Endothelial cell (in vitro differentiated cells): ENCODE measurements at regions not wholly inside any gene's neighbourhood (a gene's known extent, or its start where the extent isn't known, plus 50 kb on each side); places are given as distances from the start of the nearest gene placed in this dataset.

Source experiments
- DNase-seq: peaks from one replicate; pipeline ENCODE4 v3.0.0; 2021; ENCODE audit warnings: low spot score
- H3K27ac Mint-ChIP-seq: one replicate; pipeline ENCODE4 v1.8.0; 2021; ENCODE audit warnings: mixed read lengths, inconsistent platforms; ENCODE audit not compliant: unreplicated experiment
- H3K27me3 Mint-ChIP-seq: one replicate; pipeline ENCODE4 v1.8.0; 2021; ENCODE audit warnings: mild to moderate bottlenecking, moderate library complexity, mixed read lengths, inconsistent platforms; ENCODE audit not compliant: unreplicated experiment
- H3K36me3 Mint-ChIP-seq: one replicate; pipeline ENCODE4 v1.8.0; 2021; ENCODE audit warnings: mild to moderate bottlenecking, low read depth, mixed read lengths, inconsistent platforms; ENCODE audit not compliant: unreplicated experiment
- H3K4me1 Mint-ChIP-seq: one replicate; pipeline ENCODE4 v1.8.0; 2021; ENCODE audit warnings: mild to moderate bottlenecking, mixed read lengths, inconsistent platforms; ENCODE audit not compliant: unreplicated experiment
- H3K4me3 Mint-ChIP-seq: one replicate; pipeline ENCODE4 v1.8.0; 2021; ENCODE audit warnings: mild to moderate bottlenecking, mixed read lengths, inconsistent platforms; ENCODE audit not compliant: unreplicated experiment
- H3K9me3 Mint-ChIP-seq: one replicate; pipeline ENCODE4 v1.8.0; 2021; ENCODE audit warnings: mixed read lengths, inconsistent platforms; ENCODE audit not compliant: unreplicated experiment
- TF ChIP-seq, protein P1 (sequence below): fragments of 200-600 bp; sonication (generic); IDR thresholded peaks from one replicate; pipeline ENCODE4 v1.5.0; 2021; ENCODE audit warnings: antibody characterized with exemption; ENCODE audit not compliant: unreplicated experiment

DNA sequence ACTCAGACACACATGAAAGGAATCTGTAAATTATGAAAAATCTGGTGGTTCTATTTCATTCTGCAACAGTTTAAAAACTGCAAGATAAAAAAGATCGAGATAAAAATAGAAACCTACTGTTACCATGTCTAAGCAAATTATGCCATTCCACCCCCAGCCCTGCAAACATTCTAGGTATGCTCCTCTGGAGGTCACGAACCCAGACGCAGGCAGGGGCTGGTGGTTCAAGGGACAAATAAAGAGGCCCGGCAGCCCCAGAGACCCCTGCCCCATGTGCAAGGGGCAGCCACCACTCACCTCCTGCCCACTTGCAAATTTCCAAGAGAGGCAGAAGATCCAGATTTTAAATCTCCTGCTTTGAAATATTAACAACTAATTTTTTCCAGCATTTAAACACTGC lies 210.5 kb downstream of the ANAPC1 start:
- Mint-ChIP-seq H3K27me3 (no peaks in the 10 kb centered on the region), H3K4me1 (peaks cover 2% of the 10 kb centered on the region), H3K9me3 (peaks cover 9% of the 10 kb centered on the region), H3K36me3 (peaks cover 4% of the 10 kb centered on the region), H3K4me3 (no peak overlapping the region), H3K27ac (no peak overlapping the region)
- no peak for DNase-seq
- TF ChIP-seq, protein P1, sequence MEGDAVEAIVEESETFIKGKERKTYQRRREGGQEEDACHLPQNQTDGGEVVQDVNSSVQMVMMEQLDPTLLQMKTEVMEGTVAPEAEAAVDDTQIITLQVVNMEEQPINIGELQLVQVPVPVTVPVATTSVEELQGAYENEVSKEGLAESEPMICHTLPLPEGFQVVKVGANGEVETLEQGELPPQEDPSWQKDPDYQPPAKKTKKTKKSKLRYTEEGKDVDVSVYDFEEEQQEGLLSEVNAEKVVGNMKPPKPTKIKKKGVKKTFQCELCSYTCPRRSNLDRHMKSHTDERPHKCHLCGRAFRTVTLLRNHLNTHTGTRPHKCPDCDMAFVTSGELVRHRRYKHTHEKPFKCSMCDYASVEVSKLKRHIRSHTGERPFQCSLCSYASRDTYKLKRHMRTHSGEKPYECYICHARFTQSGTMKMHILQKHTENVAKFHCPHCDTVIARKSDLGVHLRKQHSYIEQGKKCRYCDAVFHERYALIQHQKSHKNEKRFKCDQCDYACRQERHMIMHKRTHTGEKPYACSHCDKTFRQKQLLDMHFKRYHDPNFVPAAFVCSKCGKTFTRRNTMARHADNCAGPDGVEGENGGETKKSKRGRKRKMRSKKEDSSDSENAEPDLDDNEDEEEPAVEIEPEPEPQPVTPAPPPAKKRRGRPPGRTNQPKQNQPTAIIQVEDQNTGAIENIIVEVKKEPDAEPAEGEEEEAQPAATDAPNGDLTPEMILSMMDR = no peak

DNA sequence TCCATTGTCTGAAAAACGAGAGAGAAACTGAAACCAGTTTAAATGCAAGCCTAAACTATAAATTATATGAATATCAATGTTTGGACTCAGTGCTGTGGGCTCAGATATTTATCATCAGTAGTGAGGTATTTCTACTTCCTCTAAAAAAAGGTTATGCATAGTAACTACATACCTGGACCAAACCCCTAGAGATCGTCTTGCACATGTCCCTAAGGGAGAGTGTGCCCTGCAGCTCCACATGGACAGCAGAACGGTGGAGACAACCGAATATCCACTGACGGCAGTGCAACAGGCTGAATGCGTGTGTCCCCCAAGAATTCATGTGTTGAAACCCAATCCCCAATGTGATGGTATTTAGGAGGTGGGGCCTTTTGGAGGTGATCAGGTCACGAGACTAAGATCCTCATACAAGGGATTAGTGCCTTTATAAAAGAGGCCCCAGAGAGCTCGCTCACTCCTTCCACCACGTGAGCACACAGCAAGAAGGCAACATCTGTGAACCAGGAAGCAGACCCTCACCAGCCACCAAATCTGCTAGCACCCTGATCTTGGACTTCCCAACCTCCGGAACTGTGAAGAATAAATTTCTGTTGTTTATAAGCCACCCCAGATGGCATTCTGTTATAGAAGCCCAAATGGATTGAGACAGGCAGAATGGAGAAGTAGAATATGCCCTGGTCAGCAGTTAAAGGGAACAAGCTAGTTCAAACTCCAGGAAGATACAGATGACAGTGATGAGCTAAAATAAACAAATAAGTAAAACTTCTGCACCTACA lies 208.4 kb downstream of the ANAPC1 start:
- no peak for DNase-seq
- H3K36me3 Mint-ChIP-seq = no peaks in the 10 kb centered on the region
- no peak overlapping the region for H3K27ac Mint-ChIP-seq
- peaks cover 4% of the 10 kb centered on the region for H3K9me3 Mint-ChIP-seq
- peaks cover 2% of the 10 kb centered on the region for H3K4me1 Mint-ChIP-seq
- TF ChIP-seq, protein P1 = no peak
- no peak overlapping the region for H3K4me3 Mint-ChIP-seq
- no peaks in the 10 kb centered on the region for H3K27me3 Mint-ChIP-seq

DNA sequence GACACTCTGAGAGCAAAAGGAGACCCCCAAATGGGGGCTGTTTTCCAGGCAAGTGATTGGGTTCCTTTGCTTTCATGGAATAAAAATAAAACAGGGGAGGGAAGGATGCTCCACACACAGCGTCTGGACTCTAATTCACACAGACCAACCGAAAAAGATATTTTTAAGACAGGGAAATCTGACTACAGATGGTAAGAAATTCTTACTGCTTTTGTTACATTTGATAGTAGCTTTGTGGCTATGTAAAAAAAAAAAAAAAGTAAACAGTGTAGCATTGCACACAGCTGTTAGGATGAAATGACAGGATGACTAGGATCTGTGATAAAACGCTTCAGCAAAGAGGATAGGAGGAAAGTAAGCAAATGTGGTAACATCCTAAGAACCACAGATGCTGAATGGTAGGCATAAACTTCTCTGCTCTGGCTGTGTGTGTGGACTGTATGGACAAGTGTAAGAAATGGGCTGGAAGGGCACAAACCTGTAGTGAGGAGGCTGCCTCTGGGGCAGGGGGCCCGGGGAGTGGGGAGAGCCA lies 207.6 kb downstream of the ANAPC1 start:
- no peaks in the 10 kb centered on the region for H3K36me3 Mint-ChIP-seq
- H3K4me3 Mint-ChIP-seq = no peak overlapping the region
- no peak overlapping the region for H3K27ac Mint-ChIP-seq
- no peaks in the 10 kb centered on the region for H3K27me3 Mint-ChIP-seq
- peaks cover 2% of the 10 kb centered on the region for H3K4me1 Mint-ChIP-seq
- no peak for DNase-seq
- TF ChIP-seq, protein P1 = no peak
- H3K9me3 Mint-ChIP-seq = peaks cover 4% of the 10 kb centered on the region

DNA sequence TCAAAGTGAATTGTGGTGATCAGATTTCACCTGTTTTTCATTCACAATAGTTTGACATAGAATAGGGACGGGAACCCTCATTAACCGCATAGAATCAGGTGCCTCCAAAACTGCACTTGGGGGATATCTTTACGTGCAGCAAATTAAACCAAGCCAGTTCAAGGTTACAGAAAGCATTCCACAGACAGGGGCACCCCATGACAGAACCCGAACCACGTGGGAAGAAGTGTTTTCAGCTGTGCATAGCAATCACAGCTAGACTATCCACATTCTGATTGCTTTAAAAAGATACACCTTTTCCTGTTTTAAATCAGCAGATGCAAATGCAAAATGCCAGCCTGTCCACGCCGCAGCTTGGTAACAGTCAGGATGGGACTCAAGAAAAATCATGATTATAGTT lies 205.8 kb downstream of the ANAPC1 start:
- TF ChIP-seq, protein P1 = no peak
- Mint-ChIP-seq H3K27ac (no peak overlapping the region), H3K4me1 (peaks cover 2% of the 10 kb centered on the region), H3K36me3 (no peaks in the 10 kb centered on the region), H3K27me3 (no peaks in the 10 kb centered on the region), H3K4me3 (no peak overlapping the region), H3K9me3 (peaks cover 4% of the 10 kb centered on the region)
- no peak for DNase-seq

DNA sequence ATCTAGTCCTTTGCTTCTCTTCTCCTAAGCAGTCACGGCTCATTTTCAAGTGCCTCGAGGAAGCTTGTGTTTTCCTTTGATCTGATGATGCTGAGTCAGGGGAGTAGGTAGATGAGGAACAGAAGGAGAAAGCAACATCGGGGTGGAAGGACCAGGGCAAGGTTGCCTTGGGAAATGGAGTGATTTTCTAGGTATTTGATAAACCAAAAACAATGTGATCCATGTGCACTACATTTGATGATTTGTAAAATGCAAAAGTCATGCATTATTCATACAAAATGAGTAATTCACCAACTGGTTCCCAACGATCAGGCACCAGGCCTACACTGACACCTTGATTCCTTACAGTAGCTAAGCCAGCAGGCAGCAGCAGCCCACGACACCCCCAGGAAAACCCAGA lies 205.3 kb downstream of the ANAPC1 start:
- Mint-ChIP-seq H3K27ac (no peak overlapping the region), H3K9me3 (peaks cover 4% of the 10 kb centered on the region), H3K36me3 (no peaks in the 10 kb centered on the region), H3K4me1 (peaks cover 2% of the 10 kb centered on the region), H3K4me3 (no peak overlapping the region), H3K27me3 (no peaks in the 10 kb centered on the region)
- no peak for DNase-seq
- TF ChIP-seq, protein P1 = no peak
